Stomach (tissue), 8 donors: ENCODE measurements at regions not wholly inside any gene's neighbourhood (a gene's known extent, or its start where the extent isn't known, plus 50 kb on each side); places are given as distances from the start of the nearest gene placed in this dataset.

Experiments
- DNase-seq, 2 donors: peaks; one replicate each; pipeline versions ENCODE4 v3.0.0 to v3.0.0-alpha.2; 2013 to 2019
- H3K27ac ChIP-seq, 5 donors: fragments of 200-600 bp in 4 of 5; sonication (generic) in 4 of 5; one replicate each; pipeline ENCODE4 v1.5.1; 2013 to 2019; ENCODE audit warnings: mild to moderate bottlenecking in 1 of 5, moderate library complexity in 1 of 5
- H3K27me3 ChIP-seq, 3 donors: fragments of 200-600 bp; sonication (generic); one replicate each; pipeline ENCODE4 v1.5.1; 2017 to 2019; ENCODE audit warnings: mixed run types in 1 of 3
- H3K36me3 ChIP-seq, 4 donors: fragments of 200-600 bp; sonication (generic); 1 replicate in 3 of 4; 2 replicates in 1 of 4; pipeline ENCODE4 v1.5.1; 2016 to 2019
- H3K4me1 ChIP-seq, 4 donors: fragments of 200-600 bp; sonication (generic); one replicate each; pipeline ENCODE4 v1.5.1; 2016 to 2019
- H3K4me3 ChIP-seq, 4 donors: fragments of 200-600 bp; sonication (generic) in 3 of 4; one replicate each; pipeline ENCODE4 v1.5.1; 2016 to 2019; ENCODE audit warnings: mild to moderate bottlenecking in 1 of 4
- H3K9me3 ChIP-seq, 4 donors: fragments of 200-600 bp; sonication (generic); one replicate each; pipeline ENCODE4 v1.5.1; 2016 to 2019
- CTCF ChIP-seq, 7 experiments: fragments of 450-650 bp in 4 of 7; fragments of 200-600 bp in 3 of 7; sonication (generic) in 3 of 7; IDR thresholded peaks; one replicate each; pipeline ENCODE4 v1.5.1; 2016 to 2019; ENCODE audit warnings: antibody characterized with exemption in 7 of 7, control low read depth in 2 of 7, mild to moderate bottlenecking in 1 of 7
- EP300 ChIP-seq: sonication (generic); formaldehyde crosslinking; IDR thresholded peaks from one replicate; pipeline ENCODE4 v1.6.1; 2017; ENCODE audit warnings: antibody characterized with exemption
- POLR2A ChIP-seq, 4 donors: fragments of 450-650 bp; IDR thresholded peaks; one replicate each; pipeline ENCODE4 v1.6.1; 2016; ENCODE audit warnings: antibody characterized with exemption in 4 of 4, control low read depth in 2 of 4, mild to moderate bottlenecking in 1 of 4, moderate library complexity in 1 of 4
- POLR2AphosphoS5 ChIP-seq, 3 donors: sonication (generic); formaldehyde crosslinking; IDR thresholded peaks; one replicate each; pipeline ENCODE4 v1.6.1; 2016; ENCODE audit warnings: antibody characterized with exemption in 3 of 3
- WGBS, 5 donors: extraction: QIAGEN DNeasy Blood & Tissue Kit in 3 of 5; methylation state at CpG; one replicate each; pipeline versions ENCODE4 v1.1.5 to v1.1.7; 2013 to 2018; 5-methylcytosine and 5-hydroxymethylcytosine counted together
- intact Hi-C: fragments of 100-400 bp; cut with DNase I; formaldehyde crosslinking; loops from one replicate; pipeline ENCODE4 v1.15.1; 2023; ENCODE audit warnings: low total_unique reads
- donor health status: healthy with polysubstance abuse.
- donor health status: Bipolar disorder and iron deficiency.
- donor health status: healthy.

- intact Hi-C loops, result no loop called here
- WGBS, 5 donors, result 58 to 68% (median 61%) methylated on average over 2 of the region's 2 CpGs
- Histone ChIP-seq H3K4me3 (no peak overlapping the region), H3K27ac (no peak overlapping the region), H3K4me1 (no peaks in the 10 kb centered on the region), H3K36me3 (no peaks in the 10 kb centered on the region), H3K9me3 (no peaks in the 10 kb centered on the region), H3K27me3 (no peaks in the 10 kb centered on the region)
- DNase-seq, result no peak
- TF ChIP-seq POLR2AphosphoS5 (IDR thresholded peaks at IDR 0.05) (no peak), EP300 (no peak), CTCF (IDR thresholded peaks at IDR 0.05) (no peak), POLR2A (IDR thresholded peaks at IDR 0.05) (no peak)
These were observed 373.7 kb downstream of the NR4A2 start for GRCh38 chr2:155958834-155959233.

GRCh38 chr2:155947069-155947468 is 385.5 kb downstream of the NR4A2 start:
- H3K27me3 ChIP-seq, result no peaks in the 10 kb centered on the region
- 46 to 60% (median 52%) methylated on average over 3 of the region's 3 CpGs for WGBS, 5 donors

GRCh38 chr2:155944218-155944617 is 388.3 kb downstream of the NR4A2 start:
- H3K27ac ChIP-seq, result no peak overlapping the region
- no peak for DNase-seq
- no peaks in the 10 kb centered on the region for H3K27me3 ChIP-seq
- no peak for TF ChIP-seq EP300
- TF ChIP-seq POLR2AphosphoS5 (IDR thresholded peaks at IDR 0.05), result no peak
- TF ChIP-seq POLR2A (IDR thresholded peaks at IDR 0.05), result no peak
- TF ChIP-seq CTCF (IDR thresholded peaks at IDR 0.05), result no peak
- H3K36me3 ChIP-seq, result no peaks in the 10 kb centered on the region
- H3K9me3 ChIP-seq, result peaks cover 0 to 11% (median 5%) of the 10 kb centered on the region in 4 donors
- WGBS, 5 donors, result 0% methylated on average over 1 of the region's 1 CpG
- intact Hi-C loops, result no loop called here
- no peak overlapping the region for H3K4me3 ChIP-seq
- H3K4me1 ChIP-seq, result no peaks in the 10 kb centered on the region

More at GRCh38 chr2:155947069-155947468, 385.5 kb downstream of the NR4A2 start:
- Histone ChIP-seq H3K27ac (no peak overlapping the region), H3K9me3 (peaks cover 0 to 9% (median 4%) of the 10 kb centered on the region in 4 donors), H3K4me1 (no peaks in the 10 kb centered on the region), H3K36me3 (no peaks in the 10 kb centered on the region), H3K4me3 (no peak overlapping the region)
- intact Hi-C loops, result no loop called here
- no peak for DNase-seq
- TF ChIP-seq EP300 (no peak), POLR2AphosphoS5 (IDR thresholded peaks at IDR 0.05) (no peak), CTCF (IDR thresholded peaks at IDR 0.05) (no peak), POLR2A (IDR thresholded peaks at IDR 0.05) (no peak)

- H3K36me3 ChIP-seq, result no peaks in the 10 kb centered on the region
- 43 to 74% (median 61%) methylated on average over 1 of the region's 1 CpG for WGBS, 5 donors
- intact Hi-C loops, result no loop called here
These were observed 402.2 kb downstream of the NR4A2 start for GRCh38 chr2:155930312-155930711.

More at GRCh38 chr2:155930312-155930711, 402.2 kb downstream of the NR4A2 start:
- no peak for TF ChIP-seq POLR2A (IDR thresholded peaks at IDR 0.05)
- no peak for TF ChIP-seq EP300
- TF ChIP-seq CTCF (IDR thresholded peaks at IDR 0.05), result no peak
- TF ChIP-seq POLR2AphosphoS5 (IDR thresholded peaks at IDR 0.05), result no peak
- Histone ChIP-seq H3K4me1 (no peaks in the 10 kb centered on the region), H3K9me3 (peaks cover 0 to 16% (median 14%) of the 10 kb centered on the region in 4 donors), H3K4me3 (no peak overlapping the region), H3K27me3 (no peaks in the 10 kb centered on the region), H3K27ac (no peak overlapping the region)
- no peak for DNase-seq
